Ovary (tissue), 3 donors: ENCODE measurements at regions not wholly inside any gene's neighbourhood (a gene's known extent, or its start where the extent isn't known, plus 50 kb on each side); places are given as distances from the start of the nearest gene placed in this dataset.

ENCODE experiments used
- CTCF ChIP-seq, 3 donors: fragments of 450-650 bp in 2 of 3; fragments of 200-600 bp in 1 of 3; IDR thresholded peaks; one replicate each; pipeline versions ENCODE4 v1.5.1 to v1.8.0; 2016 to 2022; ENCODE audit warnings: antibody characterized with exemption in 3 of 3, mild to moderate bottlenecking in 1 of 3
- EP300 ChIP-seq: sonication (generic); formaldehyde crosslinking; IDR thresholded peaks from one replicate; pipeline ENCODE4 v1.6.1; 2017; ENCODE audit warnings: antibody characterized with exemption
- POLR2A ChIP-seq: fragments of 450-650 bp; IDR thresholded peaks from one replicate; pipeline ENCODE4 v1.6.1; 2017; ENCODE audit warnings: antibody characterized with exemption, mild to moderate bottlenecking, moderate library complexity
- donor health status: DM: no; HTN: no; CAD: no.

DNA sequence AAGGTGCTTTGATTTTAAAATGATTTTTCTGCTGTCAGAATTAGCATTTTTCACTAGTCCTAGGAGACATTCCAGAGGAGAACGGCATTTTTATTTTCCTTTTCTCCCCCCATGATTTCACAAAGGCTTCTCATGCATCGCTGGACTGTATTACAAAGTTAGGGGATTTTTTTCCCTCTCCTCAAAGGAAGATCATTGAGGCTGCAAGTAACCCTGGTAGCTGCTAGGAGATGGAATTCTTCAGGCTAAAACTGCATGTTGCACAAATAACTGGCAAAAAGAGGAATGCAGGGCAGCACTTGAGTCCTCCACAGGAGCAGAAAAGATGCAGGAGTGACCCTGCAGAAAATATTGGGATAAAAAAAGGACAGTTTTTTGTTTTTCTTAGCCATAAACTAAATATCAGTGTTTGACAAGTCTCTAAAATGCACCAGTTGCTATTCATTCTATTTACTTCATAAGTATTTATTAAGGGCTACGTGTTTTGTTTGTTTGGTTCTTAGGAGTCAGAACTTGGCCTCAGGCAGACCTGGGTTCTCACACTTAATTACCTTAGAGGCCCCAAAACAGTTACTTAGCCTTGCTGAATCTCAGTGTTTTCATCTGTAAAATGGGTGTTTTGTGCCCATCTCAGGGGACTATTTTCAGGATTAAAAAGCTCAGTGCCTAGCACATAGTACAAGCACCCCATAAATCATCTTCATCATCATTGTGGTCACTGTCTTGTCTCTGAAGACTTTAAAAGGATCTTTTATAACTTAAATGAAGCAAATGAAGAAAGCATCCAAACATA, 144.5 kb upstream of the ID4 start:
- no peak for TF ChIP-seq POLR2A
- TF ChIP-seq CTCF (IDR thresholded peaks at IDR 0.05) = no peak
- TF ChIP-seq EP300 = no peak
